ENCODE measurements at regions not wholly inside any gene's neighbourhood (a gene's known extent, or its start where the extent isn't known, plus 50 kb on each side); places are given as distances from the start of the nearest gene placed in this dataset.

DNA sequence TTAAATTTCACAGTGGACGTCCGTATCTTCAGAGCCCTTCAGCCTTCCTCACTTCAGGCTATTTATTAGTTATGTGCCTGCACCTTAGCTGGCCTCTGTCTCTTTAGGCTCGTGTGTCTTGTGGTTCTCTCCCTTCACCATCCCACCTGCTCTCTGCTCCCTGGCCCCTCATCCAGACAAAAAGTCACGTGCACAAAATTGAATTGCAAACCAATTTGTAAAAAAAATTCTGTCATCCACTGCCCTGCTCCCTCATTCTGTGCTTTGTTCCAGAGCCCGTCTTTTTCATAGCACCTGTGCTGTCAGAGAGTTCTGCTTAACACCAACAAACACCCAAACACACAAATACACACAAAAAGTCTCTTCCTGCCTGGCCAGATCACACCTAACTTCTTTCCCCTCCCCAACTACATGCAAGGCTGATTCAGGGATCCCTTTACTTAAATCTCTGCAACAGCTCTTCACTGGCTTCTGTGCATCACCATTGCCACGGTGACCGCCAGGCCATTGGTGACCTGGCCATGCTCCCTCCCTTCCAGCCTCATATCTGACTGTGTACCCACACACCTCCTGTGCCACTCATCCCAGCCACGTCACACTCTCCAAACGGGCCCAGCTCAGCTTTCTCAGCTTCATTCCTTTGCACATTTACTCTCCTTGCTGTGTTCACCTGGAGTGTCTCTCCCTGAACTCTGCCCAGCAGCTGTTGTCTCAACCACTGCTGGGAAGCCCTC is 205.7 kb downstream of the TTC8 start:
- intact Hi-C loops (cut with DNase I; ENCODE audit: low total_unique reads), result loop anchor here (10.0 kb wide), 1 partner anchor 885 kb away; no protein-coding TSS in a partner anchor
- H3K9me3 ChIP-seq, result no peaks in the 10 kb centered on the region

GRCh38 chr14:89030921-89031320 is 206.5 kb downstream of the TTC8 start:
- TF ChIP-seq, protein P1, sequence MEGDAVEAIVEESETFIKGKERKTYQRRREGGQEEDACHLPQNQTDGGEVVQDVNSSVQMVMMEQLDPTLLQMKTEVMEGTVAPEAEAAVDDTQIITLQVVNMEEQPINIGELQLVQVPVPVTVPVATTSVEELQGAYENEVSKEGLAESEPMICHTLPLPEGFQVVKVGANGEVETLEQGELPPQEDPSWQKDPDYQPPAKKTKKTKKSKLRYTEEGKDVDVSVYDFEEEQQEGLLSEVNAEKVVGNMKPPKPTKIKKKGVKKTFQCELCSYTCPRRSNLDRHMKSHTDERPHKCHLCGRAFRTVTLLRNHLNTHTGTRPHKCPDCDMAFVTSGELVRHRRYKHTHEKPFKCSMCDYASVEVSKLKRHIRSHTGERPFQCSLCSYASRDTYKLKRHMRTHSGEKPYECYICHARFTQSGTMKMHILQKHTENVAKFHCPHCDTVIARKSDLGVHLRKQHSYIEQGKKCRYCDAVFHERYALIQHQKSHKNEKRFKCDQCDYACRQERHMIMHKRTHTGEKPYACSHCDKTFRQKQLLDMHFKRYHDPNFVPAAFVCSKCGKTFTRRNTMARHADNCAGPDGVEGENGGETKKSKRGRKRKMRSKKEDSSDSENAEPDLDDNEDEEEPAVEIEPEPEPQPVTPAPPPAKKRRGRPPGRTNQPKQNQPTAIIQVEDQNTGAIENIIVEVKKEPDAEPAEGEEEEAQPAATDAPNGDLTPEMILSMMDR (IDR thresholded peaks at IDR 0.05), result no peak
- TF ChIP-seq POLR2A (IDR thresholded peaks at IDR 0.05), result no peak
- H3K36me3 ChIP-seq, result no peaks in the 10 kb centered on the region
- peaks cover 0 to 12% of the 10 kb centered on the region in 2 donors for H3K27me3 ChIP-seq
- H3K4me3 ChIP-seq, result no peak overlapping the region
- peaks cover 0 to 9% of the 10 kb centered on the region in 2 donors for H3K4me1 ChIP-seq
- no peak overlapping the region for H3K27ac ChIP-seq
- H3K9me3 ChIP-seq, result no peaks in the 10 kb centered on the region
- no peak for DNase-seq
- intact Hi-C loops (cut with DNase I; ENCODE audit: low total_unique reads), result loop anchor here (10.0 kb wide), 1 partner anchor 884 kb away; no protein-coding TSS in a partner anchor

More for the DNA sequence above, 205.7 kb downstream of the TTC8 start:
- peaks cover 0 to 12% of the 10 kb centered on the region in 2 donors for H3K27me3 ChIP-seq
- peaks cover 0 to 9% of the 10 kb centered on the region in 2 donors for H3K4me1 ChIP-seq
- TF ChIP-seq, protein P1 (IDR thresholded peaks at IDR 0.05), result no peak
- no peak for TF ChIP-seq POLR2A (IDR thresholded peaks at IDR 0.05)
- DNase-seq, result no peak
- H3K36me3 ChIP-seq, result no peaks in the 10 kb centered on the region
- no peak overlapping the region for H3K27ac ChIP-seq
- H3K4me3 ChIP-seq, result no peak overlapping the region

DNA sequence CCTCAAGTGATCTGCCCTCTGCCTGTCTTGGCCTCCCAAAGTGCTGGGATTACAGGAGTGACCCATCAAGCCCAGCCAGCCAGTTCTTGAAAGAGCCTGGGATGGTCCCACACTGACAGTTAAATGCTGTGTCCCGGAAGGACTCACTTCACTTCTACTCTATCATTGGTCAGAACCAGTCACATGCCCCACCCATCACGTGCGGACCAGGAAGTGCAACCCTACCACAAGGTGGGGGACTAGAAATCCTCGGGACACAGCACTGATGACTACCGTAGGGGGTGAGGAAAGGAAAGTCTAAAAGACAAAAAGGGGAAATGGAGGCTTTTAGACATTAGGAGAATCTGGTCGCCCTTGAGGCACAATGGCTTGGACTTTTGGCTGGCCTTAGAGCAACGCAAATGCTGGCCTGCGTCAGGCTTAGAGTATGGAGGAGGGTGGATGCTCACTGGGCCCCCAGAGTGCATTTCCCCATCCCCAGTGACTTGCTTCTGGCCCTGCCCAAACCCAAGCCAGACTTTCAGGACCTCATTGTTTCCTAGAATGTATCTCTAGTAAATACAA is 207.7 kb downstream of the TTC8 start:
- DNase-seq, result no peak

GRCh38 chr14:89033756-89034155 is 209.3 kb downstream of the TTC8 start:
- H3K4me3 ChIP-seq, result no peak overlapping the region
- DNase-seq, result no peak
- TF ChIP-seq, protein P1 (IDR thresholded peaks at IDR 0.05), result no peak
- H3K27ac ChIP-seq, result no peak overlapping the region
- no peaks in the 10 kb centered on the region for H3K4me1 ChIP-seq
- no peaks in the 10 kb centered on the region for H3K9me3 ChIP-seq
- intact Hi-C loops (cut with DNase I; ENCODE audit: low total_unique reads), result loop anchor here (10.0 kb wide), 1 partner anchor 881 kb away; no protein-coding TSS in a partner anchor
- H3K27me3 ChIP-seq, result no peaks in the 10 kb centered on the region
- H3K36me3 ChIP-seq, result no peaks in the 10 kb centered on the region

More for the DNA sequence above, 207.7 kb downstream of the TTC8 start:
- H3K27me3 ChIP-seq, result peaks cover 0 to 4% of the 10 kb centered on the region in 2 donors
- intact Hi-C loops (cut with DNase I; ENCODE audit: low total_unique reads), result loop anchor here (10.0 kb wide), 1 partner anchor 883 kb away; no protein-coding TSS in a partner anchor
- TF ChIP-seq, protein P1 (IDR thresholded peaks at IDR 0.05), result no peak
- TF ChIP-seq POLR2A (IDR thresholded peaks at IDR 0.05), result no peak
- H3K27ac ChIP-seq, result no peak overlapping the region
- H3K4me1 ChIP-seq, result peaks cover 0 to 6% of the 10 kb centered on the region in 2 donors
- H3K4me3 ChIP-seq, result no peak overlapping the region
- H3K9me3 ChIP-seq, result no peaks in the 10 kb centered on the region
- no peaks in the 10 kb centered on the region for H3K36me3 ChIP-seq

DNA sequence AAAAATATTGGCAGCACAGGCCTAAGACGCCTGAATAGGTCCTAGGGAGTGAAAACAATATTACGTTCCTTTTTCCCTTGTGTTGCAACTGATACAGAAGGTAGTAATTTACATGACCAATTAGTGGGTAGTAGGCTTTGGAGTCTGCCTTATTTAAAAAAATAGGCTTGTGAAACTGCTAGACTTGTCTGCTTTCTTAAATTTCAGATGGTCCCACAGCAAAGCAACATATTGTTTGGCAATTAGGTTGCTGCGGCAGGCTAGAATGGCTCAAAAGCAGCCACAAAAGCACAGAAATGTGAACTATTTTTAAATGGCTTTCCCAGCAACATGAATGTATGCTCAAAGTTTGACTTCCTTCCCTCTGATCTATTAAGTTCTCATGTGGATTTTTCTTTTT is 211.9 kb downstream of the TTC8 start:
- DNase-seq, result no peak
- no peak overlapping the region for H3K27ac ChIP-seq
- H3K4me3 ChIP-seq, result no peak overlapping the region
- peaks cover 0 to 2% of the 10 kb centered on the region in 2 donors for H3K4me1 ChIP-seq
- H3K36me3 ChIP-seq, result no peaks in the 10 kb centered on the region
- H3K9me3 ChIP-seq, result no peaks in the 10 kb centered on the region
- intact Hi-C loops (cut with DNase I; ENCODE audit: low total_unique reads), result loop anchor here (10.0 kb wide), 1 partner anchor 878 kb away; no protein-coding TSS in a partner anchor
- H3K27me3 ChIP-seq, result no peaks in the 10 kb centered on the region
- TF ChIP-seq POLR2A (IDR thresholded peaks at IDR 0.05), result no peak
- TF ChIP-seq, protein P1 (IDR thresholded peaks at IDR 0.05), result no peak
